Right atrium auricular region (tissue), 2 donors: ENCODE measurements at regions not wholly inside any gene's neighbourhood (a gene's known extent, or its start where the extent isn't known, plus 50 kb on each side); places are given as distances from the start of the nearest gene placed in this dataset.

Experiments
- DNase-seq: peaks from one replicate; pipeline ENCODE4 v3.0.0-alpha.2; 2019; ENCODE audit warnings: low spot score
- H3K27ac ChIP-seq, 2 donors: fragments of 200-600 bp; sonication (generic); 1 replicate in 1 of 2; 2 replicates in 1 of 2; pipeline ENCODE4 v1.5.1; 2016 to 2019
- H3K27me3 ChIP-seq, 2 donors: fragments of 200-600 bp; sonication (generic); one replicate each; pipeline versions ENCODE4 v1.5.1 to v1.6.0; 2017 to 2019
- H3K36me3 ChIP-seq: fragments of 200-600 bp; sonication (generic); one replicate; pipeline ENCODE4 v1.5.1; 2016
- H3K4me1 ChIP-seq, 2 donors: fragments of 200-600 bp; sonication (generic); one replicate each; pipeline versions ENCODE4 v1.5.1 to v1.6.0; 2017 to 2019
- H3K4me3 ChIP-seq, 2 donors: fragments of 200-600 bp; sonication (generic); 1 replicate in 1 of 2; 2 replicates in 1 of 2; pipeline ENCODE4 v1.5.1; 2017 to 2019; ENCODE audit warnings: mild to moderate bottlenecking in 1 of 2, moderate library complexity in 1 of 2
- H3K9me3 ChIP-seq, 2 donors: fragments of 200-600 bp; sonication (generic); one replicate each; pipeline ENCODE4 v1.5.1; 2019
- TF ChIP-seq, protein P1 (sequence below), 2 donors: fragments of 200-600 bp; sonication (generic); IDR thresholded peaks; one replicate each; pipeline ENCODE4 v1.5.1; 2019; ENCODE audit warnings: antibody characterized with exemption in 2 of 2

DNA sequence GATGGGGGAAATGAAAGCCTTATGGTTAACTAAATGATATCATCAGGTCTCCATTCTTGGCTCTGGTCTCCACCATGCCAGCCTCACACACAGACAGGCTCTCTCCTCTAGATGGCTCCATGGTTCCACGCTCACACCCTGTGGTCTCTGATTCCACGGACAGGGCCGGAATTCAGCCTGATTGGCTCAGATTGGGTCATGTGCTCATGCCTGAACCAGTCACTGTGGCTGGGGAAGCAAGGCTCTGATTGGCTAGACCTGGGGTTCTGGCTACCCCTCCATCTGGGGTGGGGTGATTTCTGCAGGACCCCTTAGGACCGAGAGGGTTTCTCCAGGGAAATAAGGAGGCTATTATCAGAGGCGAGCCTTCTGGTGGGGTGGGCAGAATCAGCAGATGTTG lies 277.0 kb downstream of the PTPRU start:
- no peaks in the 10 kb centered on the region for H3K4me1 ChIP-seq
- no peaks in the 10 kb centered on the region for H3K36me3 ChIP-seq
- no peak overlapping the region for H3K4me3 ChIP-seq
- no peaks in the 10 kb centered on the region for H3K9me3 ChIP-seq
- no peaks in the 10 kb centered on the region for H3K27me3 ChIP-seq
- H3K27ac ChIP-seq = no peak overlapping the region
- TF ChIP-seq, protein P1, sequence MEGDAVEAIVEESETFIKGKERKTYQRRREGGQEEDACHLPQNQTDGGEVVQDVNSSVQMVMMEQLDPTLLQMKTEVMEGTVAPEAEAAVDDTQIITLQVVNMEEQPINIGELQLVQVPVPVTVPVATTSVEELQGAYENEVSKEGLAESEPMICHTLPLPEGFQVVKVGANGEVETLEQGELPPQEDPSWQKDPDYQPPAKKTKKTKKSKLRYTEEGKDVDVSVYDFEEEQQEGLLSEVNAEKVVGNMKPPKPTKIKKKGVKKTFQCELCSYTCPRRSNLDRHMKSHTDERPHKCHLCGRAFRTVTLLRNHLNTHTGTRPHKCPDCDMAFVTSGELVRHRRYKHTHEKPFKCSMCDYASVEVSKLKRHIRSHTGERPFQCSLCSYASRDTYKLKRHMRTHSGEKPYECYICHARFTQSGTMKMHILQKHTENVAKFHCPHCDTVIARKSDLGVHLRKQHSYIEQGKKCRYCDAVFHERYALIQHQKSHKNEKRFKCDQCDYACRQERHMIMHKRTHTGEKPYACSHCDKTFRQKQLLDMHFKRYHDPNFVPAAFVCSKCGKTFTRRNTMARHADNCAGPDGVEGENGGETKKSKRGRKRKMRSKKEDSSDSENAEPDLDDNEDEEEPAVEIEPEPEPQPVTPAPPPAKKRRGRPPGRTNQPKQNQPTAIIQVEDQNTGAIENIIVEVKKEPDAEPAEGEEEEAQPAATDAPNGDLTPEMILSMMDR (IDR thresholded peaks at IDR 0.05) = peak in 1 of 2 donors; percentile 29
- DNase-seq = peak; percentile 43

DNA sequence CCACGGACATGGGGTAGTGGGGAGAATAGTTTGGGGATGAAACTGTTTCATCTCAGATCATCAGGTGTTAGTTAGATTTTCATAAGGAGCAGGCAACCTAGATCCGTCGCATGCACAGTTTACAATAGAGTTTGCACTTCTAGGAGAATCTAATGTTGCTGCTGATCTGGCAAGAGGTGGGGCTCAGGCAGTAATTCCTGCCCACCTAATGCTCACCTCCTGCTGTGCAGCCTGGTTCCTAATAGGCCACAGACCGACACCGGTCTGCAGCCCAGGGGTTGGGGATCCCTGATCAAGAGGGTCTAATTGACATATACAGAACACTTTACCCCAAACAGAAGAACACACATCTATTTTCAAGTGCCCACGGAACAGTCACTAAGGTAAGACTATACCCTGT lies 275.1 kb downstream of the PTPRU start:
- DNase-seq = peak; percentile 46
- H3K27me3 ChIP-seq = no peaks in the 10 kb centered on the region
- H3K4me1 ChIP-seq = no peaks in the 10 kb centered on the region
- TF ChIP-seq, protein P1 (IDR thresholded peaks at IDR 0.05) = no peak
- H3K36me3 ChIP-seq = no peaks in the 10 kb centered on the region
- H3K4me3 ChIP-seq = no peak overlapping the region
- no peak overlapping the region for H3K27ac ChIP-seq
- H3K9me3 ChIP-seq = no peaks in the 10 kb centered on the region

DNA sequence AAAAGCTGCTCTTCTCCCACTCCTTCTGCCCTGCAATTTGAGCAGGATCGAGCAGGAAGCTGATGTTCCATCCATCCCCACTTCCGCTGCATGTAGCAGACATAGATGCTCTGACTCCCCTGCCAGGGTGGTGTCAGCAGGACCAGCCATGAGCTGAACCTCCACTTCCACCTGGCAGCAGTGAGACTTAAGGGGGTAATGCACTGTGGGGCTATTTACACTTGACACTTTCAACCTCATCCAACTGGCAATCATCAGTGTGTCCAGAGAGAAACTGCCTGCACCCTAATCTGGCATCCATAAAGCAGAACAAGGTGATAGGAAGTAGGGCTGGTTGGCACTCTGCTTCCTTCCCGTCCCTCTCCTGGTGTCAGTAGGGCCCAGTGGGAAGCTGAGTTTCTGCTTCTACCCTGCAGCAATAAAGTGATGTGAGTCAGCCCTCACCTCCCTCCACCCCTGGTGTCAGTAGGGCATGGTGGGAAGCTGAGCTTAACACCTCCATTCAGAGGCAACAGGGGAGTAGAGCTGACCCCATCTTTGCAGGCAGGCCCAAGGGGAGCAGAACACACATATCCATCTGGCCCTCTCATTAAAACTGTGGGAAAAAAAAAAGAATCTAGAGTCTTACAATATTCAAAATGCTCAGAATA lies 272.3 kb downstream of the PTPRU start:
- DNase-seq = no peak
- Histone ChIP-seq H3K27me3 (no peaks in the 10 kb centered on the region), H3K27ac (no peak overlapping the region), H3K9me3 (no peaks in the 10 kb centered on the region), H3K4me1 (no peaks in the 10 kb centered on the region), H3K4me3 (no peak overlapping the region), H3K36me3 (no peaks in the 10 kb centered on the region)
- TF ChIP-seq, protein P1 (IDR thresholded peaks at IDR 0.05) = no peak

DNA sequence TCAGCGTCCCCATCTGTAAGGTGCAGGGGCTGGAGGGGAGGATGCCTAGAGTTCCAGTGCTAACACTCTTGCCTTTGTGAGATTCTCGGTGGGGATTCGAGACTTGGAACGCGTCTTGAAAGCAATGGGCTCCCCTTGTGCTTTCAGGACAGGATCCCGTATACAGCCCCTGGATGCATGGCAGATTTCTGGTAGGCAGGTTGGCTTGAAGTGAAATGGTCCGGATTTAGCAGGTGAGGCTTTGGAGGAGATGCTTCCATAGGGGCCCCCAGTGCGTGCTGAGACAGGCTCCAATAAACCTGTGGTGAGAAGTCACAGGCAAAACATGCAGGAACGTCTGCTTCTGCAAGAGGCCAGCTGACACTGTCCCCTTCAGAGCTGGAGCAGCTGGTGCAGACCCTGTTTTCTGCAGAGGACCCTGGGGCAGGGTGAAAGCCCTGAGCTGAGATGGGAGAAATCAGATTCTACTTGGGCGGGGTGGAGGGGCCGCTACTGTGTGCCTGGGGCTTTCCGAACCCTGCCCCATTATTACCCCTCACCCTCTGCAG lies 270.4 kb downstream of the PTPRU start:
- no peaks in the 10 kb centered on the region for H3K27me3 ChIP-seq
- DNase-seq = no peak
- H3K4me3 ChIP-seq = no peak overlapping the region
- TF ChIP-seq, protein P1 (IDR thresholded peaks at IDR 0.05) = no peak
- H3K27ac ChIP-seq = no peak overlapping the region
- no peaks in the 10 kb centered on the region for H3K36me3 ChIP-seq
- H3K4me1 ChIP-seq = no peaks in the 10 kb centered on the region
- H3K9me3 ChIP-seq = no peaks in the 10 kb centered on the region

DNA sequence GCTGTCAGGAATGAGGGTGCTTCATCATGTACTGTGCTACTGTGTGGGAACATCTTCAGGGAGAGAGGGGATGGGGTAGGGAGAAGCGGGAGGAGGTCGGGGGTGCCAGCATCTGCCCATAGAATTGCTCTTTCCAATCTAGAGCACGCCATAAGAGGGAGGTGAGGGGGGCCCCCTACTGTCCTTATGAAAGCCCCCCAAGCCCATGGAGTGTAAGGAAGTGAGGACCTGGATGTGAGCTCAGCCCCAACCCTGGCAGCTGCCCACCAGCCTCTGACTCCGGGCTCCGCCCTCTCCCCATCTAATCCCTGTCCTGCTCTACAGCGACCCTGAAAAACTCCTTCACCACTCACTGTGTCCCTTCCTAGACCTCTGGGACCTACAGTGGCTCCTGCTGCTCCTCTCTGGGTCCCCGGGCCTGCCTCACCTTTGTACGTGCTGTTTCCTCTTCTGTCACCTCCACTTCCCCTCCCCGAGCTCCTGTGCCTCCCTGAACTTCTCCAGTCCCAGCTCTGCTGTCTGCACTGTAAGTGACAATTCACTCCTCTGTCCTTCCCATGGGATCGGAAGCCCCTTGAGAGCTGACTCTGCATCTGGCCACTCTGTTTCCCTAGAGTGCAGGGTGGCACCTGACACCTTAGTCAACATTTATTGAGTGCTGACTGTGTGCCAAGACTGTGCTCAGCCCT lies 269.4 kb downstream of the PTPRU start:
- no peaks in the 10 kb centered on the region for H3K9me3 ChIP-seq
- H3K36me3 ChIP-seq = no peaks in the 10 kb centered on the region
- no peak for DNase-seq
- H3K4me1 ChIP-seq = no peaks in the 10 kb centered on the region
- H3K4me3 ChIP-seq = no peak overlapping the region
- H3K27me3 ChIP-seq = no peaks in the 10 kb centered on the region
- TF ChIP-seq, protein P1 (IDR thresholded peaks at IDR 0.05) = no peak
- no peak overlapping the region for H3K27ac ChIP-seq
